Raji (cell line): ENCODE measurements at regions not wholly inside any gene's neighbourhood (a gene's known extent, or its start where the extent isn't known, plus 50 kb on each side); places are given as distances from the start of the nearest gene placed in this dataset.

Experiments
- POLR2A ChIP-seq: IDR thresholded peaks from 2 replicates; pipeline ENCODE4 v1.6.1; 2011; ENCODE audit warnings: low read depth, low read length, control low read depth; ENCODE audit not compliant: insufficient read depth

DNA sequence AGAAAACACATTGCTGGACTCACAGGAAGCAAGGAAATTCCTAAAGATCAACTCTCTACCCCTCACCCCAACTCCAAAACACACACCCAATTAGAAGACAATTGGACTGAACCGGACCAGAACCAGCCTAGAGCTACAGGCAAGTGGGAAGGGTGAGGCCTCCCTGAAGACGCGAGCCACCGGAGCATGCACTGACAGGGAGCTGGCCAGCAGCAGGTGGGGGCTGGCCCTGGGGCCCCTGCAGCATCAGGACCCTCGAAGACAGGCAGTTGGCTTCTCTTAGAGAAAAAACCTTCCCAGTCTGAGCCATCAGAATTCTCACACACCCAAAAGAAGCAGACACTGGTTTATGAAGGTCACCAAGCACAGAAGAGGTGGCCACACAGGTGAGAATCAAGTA is 209.5 kb upstream of the DIO3 start:
- no peak for TF ChIP-seq POLR2A

DNA sequence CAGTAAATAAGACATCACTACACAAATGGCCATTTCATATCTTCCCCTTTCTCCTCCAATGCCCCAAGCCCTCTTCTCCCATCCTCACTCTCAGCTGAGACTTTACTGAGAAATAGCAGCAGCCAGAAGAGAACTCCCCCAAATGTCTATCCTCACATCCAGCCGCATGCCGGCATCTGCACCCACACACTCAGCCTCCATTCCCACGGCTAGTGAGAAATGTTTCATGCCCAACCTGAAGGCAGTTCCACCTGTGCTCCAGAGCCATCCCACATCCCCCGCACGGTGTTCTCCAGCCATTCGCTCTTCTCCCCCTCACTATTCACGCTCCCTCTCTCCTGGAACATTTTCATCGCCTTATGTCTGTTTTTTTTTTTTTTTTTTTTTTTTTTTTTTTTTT is 208.7 kb upstream of the DIO3 start:
- TF ChIP-seq POLR2A, result no peak

DNA sequence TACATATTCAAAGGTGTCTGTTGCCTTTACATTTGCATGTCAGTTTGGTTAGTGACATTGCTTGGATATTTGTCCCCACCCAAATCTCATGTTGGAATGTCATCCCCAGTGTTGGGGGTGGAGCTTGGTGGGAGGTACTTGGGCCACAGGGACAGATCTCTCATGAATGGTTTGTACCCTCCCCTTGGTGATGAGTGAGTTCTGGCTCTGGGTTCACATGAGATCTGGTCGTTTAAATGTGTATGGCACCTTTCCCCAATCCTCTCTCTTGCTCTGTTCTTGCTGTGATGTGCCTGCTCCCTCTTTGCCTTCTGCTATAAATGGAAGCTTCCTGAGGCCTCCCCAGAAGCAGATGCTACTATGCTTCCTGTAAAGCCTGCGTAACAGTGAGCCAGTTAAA is 207.9 kb upstream of the DIO3 start:
- TF ChIP-seq POLR2A, result no peak

DNA sequence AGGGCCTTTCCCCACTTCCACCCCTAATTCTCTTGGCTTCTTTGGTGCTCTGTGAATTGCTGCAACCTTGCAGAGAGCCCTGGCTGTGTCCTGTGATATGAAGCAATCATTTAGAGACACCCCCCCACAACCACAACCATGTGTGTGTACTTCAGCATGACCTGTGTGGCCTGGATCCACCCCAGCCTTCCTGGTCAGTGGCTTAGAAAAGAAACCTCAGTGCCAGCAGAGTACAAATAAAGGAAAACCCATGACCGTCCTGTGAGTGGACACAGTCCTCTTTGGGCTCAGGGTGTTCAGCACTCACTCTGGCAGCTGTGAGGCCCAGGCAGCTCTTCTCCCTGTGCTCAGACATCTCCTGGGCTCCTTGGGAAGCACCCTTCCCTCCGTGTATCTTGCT is 206.6 kb upstream of the DIO3 start:
- no peak for TF ChIP-seq POLR2A

DNA sequence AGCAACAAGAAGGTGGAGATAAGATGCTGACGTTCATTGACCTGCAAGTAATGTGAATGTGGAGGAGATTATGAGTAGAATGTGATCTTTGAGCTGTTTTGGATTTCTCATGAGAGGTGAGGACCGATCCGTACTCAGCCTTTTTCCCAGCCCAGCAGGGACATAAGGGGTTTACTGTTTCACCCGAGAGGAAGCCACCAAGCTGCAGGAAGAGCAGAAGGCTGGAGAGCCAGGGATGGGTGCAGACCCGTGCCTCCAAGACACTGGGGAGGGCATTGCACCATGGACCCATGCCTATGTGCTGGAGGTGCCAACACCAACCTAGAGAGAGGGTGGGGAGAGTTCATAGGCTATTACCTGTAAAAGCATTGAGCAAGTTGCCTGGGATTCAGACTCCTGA is 206.0 kb upstream of the DIO3 start:
- no peak for TF ChIP-seq POLR2A

DNA sequence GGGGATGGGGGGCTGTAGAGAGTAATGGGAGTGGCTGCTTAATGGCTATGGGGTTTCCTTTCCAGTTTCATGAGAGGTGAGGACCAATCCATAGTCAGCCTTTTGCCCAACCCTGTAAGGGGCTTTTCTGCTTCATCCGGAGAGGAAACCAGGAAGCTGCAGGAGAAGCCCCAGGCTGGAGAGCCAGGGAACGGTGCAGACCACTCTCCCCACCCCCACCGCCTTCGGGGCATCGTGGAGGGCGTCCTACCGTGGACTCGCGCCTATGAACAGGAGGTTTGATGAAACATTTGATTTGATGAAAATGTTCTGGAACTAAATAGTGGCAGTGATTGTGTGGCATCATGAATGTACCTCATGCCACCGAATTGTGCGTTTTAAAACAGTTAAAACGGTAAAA is 204.3 kb upstream of the DIO3 start:
- no peak for TF ChIP-seq POLR2A

DNA sequence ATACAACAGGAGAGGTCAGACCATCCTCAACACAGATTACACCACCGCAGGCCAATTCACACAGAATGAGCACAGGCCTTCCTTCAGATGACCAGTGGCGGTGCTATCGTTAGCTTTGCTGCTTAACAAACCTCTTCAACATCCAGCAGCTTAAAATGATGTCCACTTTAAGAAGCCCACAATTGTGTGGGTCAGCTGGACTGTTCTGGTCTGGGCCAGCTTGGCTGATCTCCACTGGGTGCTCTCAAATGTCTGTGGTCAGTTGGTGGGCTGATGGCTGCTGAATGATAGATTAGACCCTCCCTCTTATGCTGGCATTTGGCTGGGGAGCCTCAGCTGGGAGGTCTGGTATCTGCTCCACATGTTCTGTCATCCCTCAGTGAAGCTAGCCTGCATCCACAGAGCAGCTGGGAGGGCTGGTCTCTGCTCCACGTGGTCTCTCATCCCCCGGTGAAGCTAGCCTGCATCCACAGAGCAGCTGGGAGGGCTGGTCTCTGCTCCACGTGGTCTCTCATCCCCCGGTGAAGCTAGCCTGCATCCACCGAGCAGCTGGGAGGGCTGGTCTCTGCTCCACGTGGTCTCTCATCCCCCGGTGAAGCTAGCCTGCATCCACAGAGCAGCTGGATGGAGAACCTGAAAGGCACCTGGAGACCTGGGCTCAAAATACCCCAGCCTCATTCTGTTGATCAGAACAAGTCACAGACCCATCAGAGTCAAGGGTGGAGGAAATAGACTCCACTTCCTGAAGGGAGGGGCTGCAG is 203.6 kb upstream of the DIO3 start:
- TF ChIP-seq POLR2A, result no peak

DNA sequence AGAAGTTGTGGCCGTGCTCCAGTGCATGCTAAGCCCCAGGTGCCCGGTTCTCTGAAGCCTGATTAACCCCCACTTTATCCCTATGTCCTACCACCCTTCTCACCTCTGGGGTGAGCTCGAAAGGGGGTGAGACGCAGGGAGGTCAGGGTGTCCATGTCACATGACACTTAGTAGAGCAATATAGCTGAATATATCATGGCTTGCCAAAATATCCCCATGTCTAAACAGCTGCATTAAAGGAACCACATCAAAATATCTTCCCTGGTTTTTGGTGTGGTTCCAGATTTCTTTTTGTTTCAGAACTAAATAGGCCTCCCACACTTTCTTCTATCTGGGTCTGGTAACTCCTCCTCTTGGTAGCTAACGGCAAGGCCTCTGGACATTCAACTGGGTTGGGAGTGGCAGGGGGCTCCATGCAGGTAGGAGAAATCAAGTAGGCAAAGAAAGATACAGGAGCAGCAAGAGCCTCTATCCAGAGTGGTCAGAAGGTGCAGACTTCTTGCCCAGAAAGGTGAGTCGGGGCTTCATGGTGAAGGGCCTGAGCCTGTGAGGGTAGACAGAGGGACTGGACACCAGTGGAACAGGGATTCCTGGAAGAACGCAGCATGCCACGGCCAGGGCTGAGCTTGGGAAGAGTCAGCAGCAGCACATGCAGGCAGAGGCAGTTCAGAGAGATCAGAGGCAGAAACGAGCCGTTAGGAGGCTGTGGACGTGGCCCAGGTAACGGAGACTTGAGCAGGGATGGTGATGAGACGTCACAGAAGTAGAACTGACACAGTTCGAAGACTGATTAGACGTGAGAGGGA is 202.8 kb upstream of the DIO3 start:
- no peak for TF ChIP-seq POLR2A

DNA sequence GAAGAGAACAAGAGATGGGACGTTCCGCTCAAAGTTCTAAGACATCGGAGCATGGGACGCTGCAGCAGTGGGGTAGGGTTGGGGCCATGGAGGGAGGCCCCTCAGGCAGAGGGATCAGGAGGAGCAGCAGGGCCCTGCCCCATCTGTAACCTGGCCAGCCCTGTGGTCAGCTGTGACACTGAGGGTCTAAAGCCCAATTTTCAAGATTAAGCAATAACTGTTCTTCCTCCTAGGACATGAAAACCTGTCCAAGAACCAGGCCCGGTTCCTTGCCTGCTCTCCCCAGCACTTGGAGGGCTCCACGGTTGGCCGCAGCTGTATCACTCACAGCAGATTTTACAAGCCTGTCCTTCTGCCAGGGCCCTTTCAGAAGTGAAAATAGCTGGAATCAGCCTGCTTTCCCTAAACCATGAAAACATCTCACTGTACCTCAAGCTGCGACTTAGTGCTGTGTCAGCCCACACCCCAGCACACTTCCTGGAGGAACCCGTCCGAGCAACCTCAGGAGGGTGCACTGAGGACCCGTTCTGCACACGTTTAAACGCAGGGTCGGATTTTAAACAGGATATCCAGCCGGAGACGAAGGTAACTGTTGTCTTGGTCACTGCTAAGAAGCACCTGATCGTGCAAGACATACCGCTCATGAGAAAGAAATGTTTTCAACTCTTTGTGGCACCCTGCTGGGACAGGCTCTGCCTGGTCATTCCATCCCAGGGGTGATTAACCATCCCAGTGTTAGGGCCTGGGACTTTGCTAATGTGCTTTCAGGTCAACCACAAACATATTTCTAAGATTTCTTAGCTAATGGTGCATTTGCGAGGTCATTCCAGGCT is 201.9 kb upstream of the DIO3 start:
- TF ChIP-seq POLR2A, result no peak

DNA sequence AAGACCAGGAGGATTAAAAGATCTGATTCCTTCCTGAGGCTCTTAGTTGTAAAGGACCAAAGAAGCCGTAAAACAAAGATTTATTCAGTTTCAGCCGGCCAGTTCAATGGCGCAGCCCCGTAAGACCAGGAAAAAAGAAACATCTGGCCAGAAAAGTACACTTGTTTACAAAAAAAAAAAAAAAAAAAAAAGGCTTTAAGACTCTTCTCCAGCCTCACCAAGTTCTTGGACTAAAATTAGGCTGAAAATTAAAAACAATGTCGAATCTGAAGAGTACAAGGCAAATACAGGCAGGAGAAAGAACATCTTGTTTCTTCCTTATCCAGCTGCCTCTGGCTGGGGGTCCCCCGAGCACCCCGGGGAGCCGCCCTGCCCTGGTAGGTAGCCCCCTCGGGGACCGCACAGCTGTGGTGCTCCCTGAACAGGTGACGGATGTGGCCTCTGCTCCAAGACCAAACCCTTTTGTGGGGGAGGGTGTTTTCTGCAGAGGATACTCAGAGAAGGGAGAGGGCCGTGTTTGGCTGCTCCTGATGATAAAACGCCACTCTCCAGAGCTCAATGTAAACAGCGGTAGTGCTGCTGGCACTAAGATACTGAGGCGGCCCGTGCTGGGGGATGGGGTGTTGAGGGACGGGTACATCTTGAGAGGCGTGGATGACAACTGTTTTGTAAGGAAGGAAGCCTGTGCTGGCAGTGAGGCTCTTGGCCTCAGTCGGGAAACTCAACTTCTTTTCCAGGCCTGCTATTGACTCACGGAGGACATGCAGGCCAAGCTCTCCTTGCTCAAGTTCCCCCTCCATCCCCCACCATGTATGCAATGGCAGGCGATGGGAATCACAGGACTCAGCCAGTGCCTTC is 201.0 kb upstream of the DIO3 start:
- TF ChIP-seq POLR2A, result 0 out of 2 replicates have a peak, but pooled peaks have one; percentile 17

DNA sequence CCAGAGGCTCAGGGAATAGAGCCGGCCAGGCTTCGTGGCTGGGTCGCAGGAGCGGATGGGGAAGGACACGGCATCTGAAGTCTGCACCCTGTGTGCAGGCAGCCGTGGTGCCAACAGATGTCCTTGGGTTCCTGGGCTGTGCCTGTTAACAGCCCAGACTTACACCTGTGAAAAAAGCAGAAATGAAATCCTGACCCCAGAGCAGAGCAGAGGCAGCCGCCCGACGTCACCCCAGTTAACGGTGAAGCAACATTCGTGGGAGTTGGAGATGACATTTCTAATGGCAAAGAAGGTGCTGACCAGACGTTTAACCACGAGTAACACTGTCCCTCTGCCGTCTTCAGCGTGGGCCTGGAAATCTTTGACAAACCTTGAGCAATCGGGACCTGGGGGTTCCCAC is 200.3 kb upstream of the DIO3 start:
- TF ChIP-seq POLR2A, result peak; percentile 26; the same call in 1 of the 2 replicates

DNA sequence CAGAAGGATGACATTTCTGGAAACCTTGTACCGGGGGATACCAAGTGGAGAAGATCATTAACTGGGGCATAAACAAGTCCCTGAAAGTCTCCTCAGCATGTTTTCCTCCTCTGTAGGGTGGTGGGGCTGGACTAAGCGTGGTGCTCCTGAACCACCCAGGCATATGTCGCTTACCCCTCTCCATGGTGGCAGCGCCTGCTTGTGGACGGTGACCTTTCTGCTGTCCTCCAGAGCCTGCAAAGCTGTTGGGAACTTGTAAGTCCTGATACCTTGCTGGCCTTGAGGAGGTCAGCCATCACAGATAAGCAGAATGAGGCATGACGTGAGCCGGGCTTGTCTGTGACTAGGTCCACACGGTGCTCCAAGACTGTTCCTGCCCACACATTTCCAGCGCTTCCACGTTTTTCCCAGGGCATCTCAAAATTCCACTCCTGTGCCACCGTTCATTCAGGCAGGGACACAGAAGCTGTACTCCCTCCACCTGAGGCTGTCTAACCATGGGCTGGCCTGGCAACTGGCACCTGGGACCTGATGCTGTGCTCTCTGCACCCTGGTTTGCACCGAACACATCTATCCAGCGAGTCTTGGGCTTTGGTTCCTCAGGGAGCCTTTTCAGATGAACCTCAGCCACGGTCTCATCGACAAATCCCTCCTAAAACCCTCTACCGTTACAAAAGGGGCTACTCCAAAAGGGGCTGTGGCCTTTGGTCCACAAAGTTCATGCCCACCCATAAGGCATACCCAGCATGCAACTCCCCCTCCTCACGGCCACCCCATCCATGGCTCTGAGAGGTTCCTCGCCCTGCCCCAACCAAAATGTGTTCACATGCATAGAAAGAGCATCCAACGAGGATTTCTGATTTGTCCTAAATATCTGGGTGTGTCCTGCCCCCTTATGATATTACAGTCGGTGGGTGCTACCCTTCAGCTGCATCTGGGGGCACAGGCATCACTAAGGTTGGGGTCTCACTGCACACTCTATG is 199.6 kb upstream of the DIO3 start:
- TF ChIP-seq POLR2A, result no peak

DNA sequence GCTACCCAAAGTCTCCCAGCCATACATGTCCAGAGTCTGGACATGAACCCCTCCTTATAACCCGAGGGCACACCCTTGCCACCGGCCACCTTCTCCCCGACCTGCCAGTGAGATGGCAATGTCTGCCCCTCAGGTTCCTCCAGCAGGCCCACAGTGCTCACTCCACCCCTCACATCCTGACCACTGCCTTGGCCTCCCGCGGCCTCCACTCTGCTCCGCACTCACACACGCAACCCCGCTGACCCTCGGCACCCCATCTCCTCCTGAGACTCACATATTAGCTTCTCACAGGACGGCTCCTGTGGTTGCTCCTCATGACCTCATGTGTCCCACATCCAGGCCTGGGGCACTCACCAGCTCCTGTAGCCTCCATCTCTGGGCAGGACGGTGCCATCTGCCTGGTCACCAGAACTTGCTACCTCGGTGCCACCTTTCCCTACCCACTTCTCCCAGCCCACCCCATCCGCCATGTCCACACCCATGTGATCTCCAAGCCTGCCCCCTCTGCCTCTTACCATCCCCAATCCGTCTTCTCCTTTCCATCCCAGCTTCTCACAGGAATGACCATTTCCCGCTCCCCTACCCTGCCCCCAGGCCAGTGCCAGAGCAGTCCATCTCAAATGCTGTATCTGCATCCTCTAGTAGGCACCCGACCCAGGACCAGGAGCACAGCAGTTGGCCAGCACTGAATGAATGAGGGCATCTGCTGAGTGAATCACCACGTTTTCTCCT is 198.6 kb upstream of the DIO3 start:
- no peak for TF ChIP-seq POLR2A
